Astrocyte of the spinal cord (primary cell): ENCODE measurements at regions not wholly inside any gene's neighbourhood (a gene's known extent, or its start where the extent isn't known, plus 50 kb on each side); places are given as distances from the start of the nearest gene placed in this dataset.
A peak's percentile ranks its signal among the peaks of the same experiment; 100 is the strongest.

ENCODE experiments used
- DNase-seq: peaks from one replicate; pipeline ENCODE4 v3.0.0; 2011; ENCODE audit warnings: low read depth, low spot score
- H3K4me3 ChIP-seq: 2 replicates; pipeline ENCODE4 v1.5.1; 2011; ENCODE audit warnings: low read depth, mild to moderate bottlenecking, low read length, moderate library complexity
- in situ Hi-C: cut with HindIII; loops from 2 replicates; pipeline ENCODE4 v1.10.0; 2017; ENCODE audit warnings: low sequenced_read_pairs
- TF ChIP-seq, protein P1 (sequence below): IDR thresholded peaks from 2 replicates; pipeline ENCODE4 v1.5.1; 2012; ENCODE audit warnings: low read depth, mild to moderate bottlenecking, low read length, inconsistent platforms

GRCh38 chr12:126727218-126728075 lies 1539.5 kb upstream of the TMEM132C start:
- in situ Hi-C loops: no loop called here
- TF ChIP-seq, protein P1, sequence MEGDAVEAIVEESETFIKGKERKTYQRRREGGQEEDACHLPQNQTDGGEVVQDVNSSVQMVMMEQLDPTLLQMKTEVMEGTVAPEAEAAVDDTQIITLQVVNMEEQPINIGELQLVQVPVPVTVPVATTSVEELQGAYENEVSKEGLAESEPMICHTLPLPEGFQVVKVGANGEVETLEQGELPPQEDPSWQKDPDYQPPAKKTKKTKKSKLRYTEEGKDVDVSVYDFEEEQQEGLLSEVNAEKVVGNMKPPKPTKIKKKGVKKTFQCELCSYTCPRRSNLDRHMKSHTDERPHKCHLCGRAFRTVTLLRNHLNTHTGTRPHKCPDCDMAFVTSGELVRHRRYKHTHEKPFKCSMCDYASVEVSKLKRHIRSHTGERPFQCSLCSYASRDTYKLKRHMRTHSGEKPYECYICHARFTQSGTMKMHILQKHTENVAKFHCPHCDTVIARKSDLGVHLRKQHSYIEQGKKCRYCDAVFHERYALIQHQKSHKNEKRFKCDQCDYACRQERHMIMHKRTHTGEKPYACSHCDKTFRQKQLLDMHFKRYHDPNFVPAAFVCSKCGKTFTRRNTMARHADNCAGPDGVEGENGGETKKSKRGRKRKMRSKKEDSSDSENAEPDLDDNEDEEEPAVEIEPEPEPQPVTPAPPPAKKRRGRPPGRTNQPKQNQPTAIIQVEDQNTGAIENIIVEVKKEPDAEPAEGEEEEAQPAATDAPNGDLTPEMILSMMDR: no peak
- H3K4me3 ChIP-seq: no peak overlapping the region
- no peak for DNase-seq

DNA sequence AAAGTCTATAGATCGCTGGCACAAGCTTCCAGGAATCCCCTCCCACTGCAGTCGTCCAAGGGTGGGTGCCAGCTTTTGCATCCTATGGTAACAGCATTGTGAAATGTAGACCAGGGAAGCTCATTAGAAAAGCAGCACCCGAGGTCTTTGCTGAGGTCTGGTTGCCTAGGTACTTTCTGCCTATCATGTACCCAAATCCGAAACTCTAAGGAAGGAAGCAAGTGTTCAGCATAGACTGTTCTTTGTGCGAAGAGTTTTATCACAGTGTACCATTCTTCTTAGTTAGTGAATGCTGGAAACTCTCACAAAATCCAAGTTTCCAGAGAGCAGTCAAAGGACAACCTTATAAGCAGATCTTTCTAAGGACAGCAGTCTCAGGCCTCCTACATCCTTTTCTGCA lies 1532.7 kb upstream of the TMEM132C start:
- no peak for DNase-seq
- in situ Hi-C loops: no loop called here
- no peak overlapping the region for H3K4me3 ChIP-seq
- TF ChIP-seq, protein P1: no peak

- DNase-seq: no peak
- TF ChIP-seq, protein P1: no peak
- in situ Hi-C loops: no loop called here
These were observed 1532.3 kb upstream of the TMEM132C start for GRCh38 chr12:126734710-126735109.

DNA sequence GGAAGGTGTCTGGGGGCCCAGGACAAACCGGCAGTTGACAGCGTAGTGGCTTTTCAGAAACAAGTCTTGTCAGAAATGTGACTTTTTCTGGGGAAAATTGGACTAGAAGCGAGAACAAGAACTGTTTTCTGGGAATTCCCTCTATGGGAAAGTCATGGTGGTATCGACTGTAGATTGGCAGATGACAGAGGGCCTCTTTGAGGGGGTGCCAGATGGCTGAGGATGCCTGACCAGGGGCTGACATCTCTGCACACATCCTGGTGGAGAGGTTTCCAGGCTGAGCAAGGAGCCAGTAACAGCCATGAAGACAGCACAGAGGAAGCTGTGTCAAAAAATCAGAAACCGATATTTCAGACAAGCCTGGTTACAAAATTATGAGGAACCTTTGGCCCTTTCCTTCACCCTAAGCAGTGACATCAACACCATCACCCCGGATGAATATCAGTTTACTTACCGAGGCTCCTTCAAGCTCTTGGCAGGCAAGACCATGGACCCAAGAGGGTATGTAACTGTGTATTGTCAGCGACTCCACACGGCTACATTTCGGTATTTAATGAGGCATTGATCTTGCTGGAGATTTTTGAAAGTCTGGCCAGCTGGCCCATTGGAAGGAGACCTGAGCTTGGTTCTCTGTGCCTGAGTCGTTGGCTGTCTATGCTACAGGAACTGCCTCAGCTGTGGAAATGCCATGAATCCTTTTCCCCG lies 1525.3 kb upstream of the TMEM132C start:
- TF ChIP-seq, protein P1: no peak
- DNase-seq: peak; percentile 6
- H3K4me3 ChIP-seq: no peak overlapping the region
- in situ Hi-C loops: no loop called here

More at GRCh38 chr12:126734710-126735109, 1532.3 kb upstream of the TMEM132C start:
- no peak overlapping the region for H3K4me3 ChIP-seq

DNA sequence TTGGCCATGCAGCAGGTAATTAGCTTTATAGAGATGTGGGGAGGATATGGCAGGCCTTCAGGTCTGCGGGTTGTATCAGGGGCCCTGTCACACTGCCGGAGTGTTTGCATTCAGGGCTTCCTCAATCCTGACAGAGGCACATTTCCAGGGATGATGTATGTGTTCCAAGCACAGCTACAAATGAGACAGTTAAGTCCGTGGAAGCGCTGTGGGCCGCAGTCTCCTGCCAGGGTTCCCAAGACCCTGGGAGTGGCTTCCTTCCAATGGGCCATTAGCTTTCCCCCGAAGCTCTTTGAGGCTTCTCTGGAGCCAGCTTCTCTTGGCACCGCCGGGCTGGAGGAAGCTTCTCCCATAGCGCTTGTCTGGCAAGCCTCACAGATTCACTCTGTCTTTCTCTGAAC lies 1524.7 kb upstream of the TMEM132C start:
- TF ChIP-seq, protein P1: no peak
- DNase-seq: peak; percentile 45
- no peak overlapping the region for H3K4me3 ChIP-seq
- in situ Hi-C loops: no loop called here

DNA sequence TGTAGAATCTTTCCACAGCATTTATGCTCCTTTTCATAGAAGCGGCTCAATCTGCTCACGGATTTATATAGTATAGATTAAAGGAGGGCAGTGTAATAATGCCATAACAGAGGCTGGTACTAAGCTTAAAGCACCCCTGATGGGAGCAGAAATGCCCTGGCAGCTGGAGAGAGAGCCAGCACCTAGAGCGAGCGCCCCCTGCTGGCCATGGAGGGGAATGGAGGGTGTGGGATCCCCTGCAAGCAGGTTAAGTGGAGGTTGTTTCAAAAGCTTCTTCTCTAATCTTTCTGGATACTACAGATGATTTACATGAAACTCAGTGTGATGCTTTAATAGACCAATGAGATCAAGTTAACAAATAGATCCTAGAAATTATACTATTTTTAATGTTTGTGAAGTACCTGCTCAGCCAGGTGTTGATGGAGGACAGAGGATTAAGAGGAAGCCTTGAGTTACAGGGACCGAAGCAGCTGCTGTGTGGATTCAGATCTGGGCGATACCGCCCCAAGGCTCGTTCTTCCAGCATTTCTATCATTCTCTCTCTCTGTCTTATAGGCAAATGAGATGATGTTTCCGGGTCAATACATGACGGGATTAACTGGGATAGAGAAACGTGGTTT lies 1519.3 kb upstream of the TMEM132C start:
- DNase-seq: peak; percentile 27
- in situ Hi-C loops: no loop called here
- no peak overlapping the region for H3K4me3 ChIP-seq
- TF ChIP-seq, protein P1: peak; percentile 87
